ENCODE measurements at regions not wholly inside any gene's neighbourhood (a gene's known extent, or its start where the extent isn't known, plus 50 kb on each side); places are given as distances from the start of the nearest gene placed in this dataset.

DNA sequence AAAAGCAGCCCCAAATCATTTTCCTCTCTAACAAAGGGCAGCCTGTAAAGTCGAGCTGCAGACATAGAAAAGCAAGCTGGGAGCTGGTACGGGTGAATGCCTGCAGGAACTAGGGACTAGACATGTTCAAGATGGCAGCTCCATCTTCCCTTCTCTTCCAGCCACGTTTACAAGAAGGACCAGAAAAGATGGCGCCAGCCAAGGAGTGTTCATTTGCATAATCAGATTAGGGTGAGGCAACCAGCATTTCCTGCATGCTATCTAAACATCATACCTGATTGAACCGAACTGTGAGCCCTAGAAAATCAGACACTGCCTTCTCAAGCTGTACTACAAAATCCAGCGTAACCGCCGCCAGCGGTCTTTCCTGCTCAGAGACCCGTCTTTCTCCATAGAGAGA lies 896.8 kb downstream of the CDH11 start:
- H3K36me3 ChIP-seq, result no peaks in the 10 kb centered on the region
- no peaks in the 10 kb centered on the region for H3K4me1 ChIP-seq
- intact Hi-C loops (cut with DNase I), result no loop called here
- H3K27ac ChIP-seq, result no peak overlapping the region
- TF ChIP-seq, protein P1, sequence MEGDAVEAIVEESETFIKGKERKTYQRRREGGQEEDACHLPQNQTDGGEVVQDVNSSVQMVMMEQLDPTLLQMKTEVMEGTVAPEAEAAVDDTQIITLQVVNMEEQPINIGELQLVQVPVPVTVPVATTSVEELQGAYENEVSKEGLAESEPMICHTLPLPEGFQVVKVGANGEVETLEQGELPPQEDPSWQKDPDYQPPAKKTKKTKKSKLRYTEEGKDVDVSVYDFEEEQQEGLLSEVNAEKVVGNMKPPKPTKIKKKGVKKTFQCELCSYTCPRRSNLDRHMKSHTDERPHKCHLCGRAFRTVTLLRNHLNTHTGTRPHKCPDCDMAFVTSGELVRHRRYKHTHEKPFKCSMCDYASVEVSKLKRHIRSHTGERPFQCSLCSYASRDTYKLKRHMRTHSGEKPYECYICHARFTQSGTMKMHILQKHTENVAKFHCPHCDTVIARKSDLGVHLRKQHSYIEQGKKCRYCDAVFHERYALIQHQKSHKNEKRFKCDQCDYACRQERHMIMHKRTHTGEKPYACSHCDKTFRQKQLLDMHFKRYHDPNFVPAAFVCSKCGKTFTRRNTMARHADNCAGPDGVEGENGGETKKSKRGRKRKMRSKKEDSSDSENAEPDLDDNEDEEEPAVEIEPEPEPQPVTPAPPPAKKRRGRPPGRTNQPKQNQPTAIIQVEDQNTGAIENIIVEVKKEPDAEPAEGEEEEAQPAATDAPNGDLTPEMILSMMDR (IDR thresholded peaks at IDR 0.05), result no peak
- no peaks in the 10 kb centered on the region for H3K27me3 ChIP-seq
- no peak overlapping the region for H3K4me3 ChIP-seq
- DNase-seq (ENCODE audit: low spot score in 2 of 2), result no peak
- no peaks in the 10 kb centered on the region for H3K9me3 ChIP-seq

DNA sequence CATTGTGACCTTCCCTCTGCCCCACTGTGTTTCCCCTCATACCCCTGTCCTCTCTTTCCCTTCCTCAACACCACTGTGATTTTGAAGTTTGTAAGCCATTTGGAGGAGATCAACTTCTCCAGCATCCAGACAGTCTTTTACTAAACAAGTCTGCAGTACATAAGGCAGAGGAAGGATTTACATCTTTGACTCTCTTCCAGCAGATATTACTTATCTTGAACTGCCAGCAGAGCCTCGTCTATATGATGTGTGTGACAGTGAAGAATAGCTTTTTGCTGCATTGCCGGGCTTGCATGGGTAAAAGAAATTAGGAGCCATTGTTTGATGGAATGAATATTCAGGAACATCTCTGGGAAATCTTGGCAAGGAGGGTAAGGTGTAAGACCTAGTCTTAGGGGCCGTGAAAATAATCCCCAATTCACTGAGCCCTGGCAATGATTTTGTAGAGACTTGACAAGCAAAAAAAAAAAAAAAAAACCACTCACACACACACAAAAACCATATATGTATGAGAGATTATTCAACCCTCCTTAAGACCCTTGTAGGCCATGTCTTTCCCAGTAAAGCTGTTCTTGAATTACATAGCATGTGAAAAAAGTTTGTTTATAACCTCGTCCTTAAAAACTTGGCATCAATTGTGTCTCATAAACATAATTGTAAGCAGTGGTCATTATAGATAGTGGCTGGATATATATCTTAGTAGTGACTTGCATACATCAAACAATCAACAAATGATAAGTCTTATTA lies 903.9 kb downstream of the CDH11 start:
- H3K36me3 ChIP-seq, result no peaks in the 10 kb centered on the region
- H3K9me3 ChIP-seq, result no peaks in the 10 kb centered on the region
- no peak overlapping the region for H3K27ac ChIP-seq
- DNase-seq (ENCODE audit: low spot score in 2 of 2), result no peak
- no peaks in the 10 kb centered on the region for H3K27me3 ChIP-seq
- TF ChIP-seq, protein P1 (IDR thresholded peaks at IDR 0.05), result no peak
- intact Hi-C loops (cut with DNase I), result no loop called here
- H3K4me1 ChIP-seq, result no peaks in the 10 kb centered on the region
- no peak overlapping the region for H3K4me3 ChIP-seq

DNA sequence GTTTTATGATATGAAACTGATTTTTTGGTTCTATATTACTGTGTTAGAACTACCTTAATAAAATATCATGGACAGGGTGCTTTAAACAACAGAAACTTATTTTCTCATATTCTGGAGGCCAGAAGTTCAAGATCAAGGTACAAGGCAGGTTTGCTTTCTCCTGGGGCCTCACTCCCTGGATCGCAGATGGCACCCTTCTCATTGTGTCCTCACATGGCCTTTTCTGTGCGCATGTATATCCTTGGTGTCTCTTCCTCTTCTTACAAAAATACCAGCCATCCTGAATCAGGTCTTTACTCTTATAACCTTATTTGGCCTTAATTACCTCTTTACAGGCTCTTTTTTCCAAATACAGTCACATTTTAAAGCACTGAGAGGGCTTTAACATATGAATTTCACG lies 906.1 kb downstream of the CDH11 start:
- no peaks in the 10 kb centered on the region for H3K27me3 ChIP-seq
- H3K27ac ChIP-seq, result no peak overlapping the region
- no peak for DNase-seq (ENCODE audit: low spot score in 2 of 2)
- intact Hi-C loops (cut with DNase I), result no loop called here
- H3K9me3 ChIP-seq, result no peaks in the 10 kb centered on the region
- no peaks in the 10 kb centered on the region for H3K36me3 ChIP-seq
- no peaks in the 10 kb centered on the region for H3K4me1 ChIP-seq
- TF ChIP-seq, protein P1 (IDR thresholded peaks at IDR 0.05), result no peak
- no peak overlapping the region for H3K4me3 ChIP-seq

DNA sequence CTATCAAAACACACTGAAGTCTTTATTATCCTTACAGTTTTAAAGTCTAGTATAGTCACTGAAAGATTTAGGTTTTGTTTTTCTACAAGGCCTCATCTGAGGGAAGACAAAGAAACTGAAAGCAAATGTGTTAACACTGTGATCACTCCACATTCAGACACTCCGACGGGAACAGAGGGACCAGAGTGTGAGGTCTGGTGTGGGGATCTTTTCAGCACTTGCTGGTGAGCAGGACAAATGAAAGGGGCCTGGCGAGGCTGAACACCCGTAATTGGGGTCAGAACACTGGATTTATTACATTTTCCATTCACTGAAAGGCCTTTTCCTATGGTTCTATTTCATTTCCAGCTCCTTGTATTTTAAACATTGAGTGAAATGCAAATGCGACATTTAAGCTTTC lies 910.5 kb downstream of the CDH11 start:
- no peak for DNase-seq (ENCODE audit: low spot score in 2 of 2)
- TF ChIP-seq, protein P1 (IDR thresholded peaks at IDR 0.05), result no peak
- H3K27ac ChIP-seq, result no peak overlapping the region
- H3K36me3 ChIP-seq, result no peaks in the 10 kb centered on the region
- H3K4me1 ChIP-seq, result no peaks in the 10 kb centered on the region
- H3K4me3 ChIP-seq, result no peak overlapping the region
- H3K27me3 ChIP-seq, result no peaks in the 10 kb centered on the region
- intact Hi-C loops (cut with DNase I), result no loop called here
- no peaks in the 10 kb centered on the region for H3K9me3 ChIP-seq

DNA sequence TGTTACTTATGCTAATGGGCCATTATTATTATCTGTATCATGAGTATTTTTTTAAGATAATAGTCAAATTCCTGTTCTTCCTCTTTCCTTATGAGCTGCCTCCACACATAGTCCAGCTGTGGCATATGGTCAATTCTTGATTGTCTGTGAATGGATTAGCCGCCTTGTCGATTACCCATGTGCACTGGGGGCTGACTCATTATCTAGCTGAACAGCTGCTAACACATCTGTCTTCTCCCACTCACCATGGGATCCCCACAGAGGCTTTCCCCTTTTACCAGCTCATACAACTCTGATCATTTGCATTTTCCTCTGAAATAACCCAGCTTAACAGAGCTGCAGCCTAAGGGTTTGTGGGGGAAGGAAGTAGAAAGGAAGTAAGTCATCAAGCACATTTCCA lies 915.0 kb downstream of the CDH11 start:
- TF ChIP-seq, protein P1 (IDR thresholded peaks at IDR 0.05), result no peak
- no peak overlapping the region for H3K27ac ChIP-seq
- H3K4me1 ChIP-seq, result no peaks in the 10 kb centered on the region
- H3K27me3 ChIP-seq, result no peaks in the 10 kb centered on the region
- intact Hi-C loops (cut with DNase I), result no loop called here
- H3K9me3 ChIP-seq, result no peaks in the 10 kb centered on the region
- H3K36me3 ChIP-seq, result no peaks in the 10 kb centered on the region
- no peak overlapping the region for H3K4me3 ChIP-seq
- DNase-seq (ENCODE audit: low spot score in 2 of 2), result no peak

DNA sequence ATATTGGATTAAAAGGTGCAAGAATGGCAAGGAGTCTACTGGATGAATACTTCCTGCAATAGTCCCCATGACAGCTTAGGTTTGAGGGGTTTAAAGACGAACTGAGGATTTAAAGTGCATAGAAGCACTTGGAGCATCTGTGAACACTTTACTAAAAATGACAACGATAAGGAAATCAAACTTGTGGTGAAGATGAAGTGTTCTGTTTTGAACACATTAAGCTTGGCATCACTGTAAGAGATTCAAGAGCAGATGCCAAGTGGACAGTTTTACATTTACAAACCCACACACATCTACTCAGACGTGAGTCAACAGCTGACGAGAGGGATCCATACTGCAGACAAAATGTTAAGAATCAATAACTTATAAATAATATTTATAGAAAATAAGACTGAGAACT lies 918.7 kb downstream of the CDH11 start:
- Histone ChIP-seq H3K27me3 (no peaks in the 10 kb centered on the region), H3K36me3 (no peaks in the 10 kb centered on the region), H3K9me3 (no peaks in the 10 kb centered on the region), H3K27ac (no peak overlapping the region), H3K4me3 (no peak overlapping the region), H3K4me1 (no peaks in the 10 kb centered on the region)
- DNase-seq (ENCODE audit: low spot score in 2 of 2), result no peak
- TF ChIP-seq, protein P1 (IDR thresholded peaks at IDR 0.05), result no peak
- intact Hi-C loops (cut with DNase I), result no loop called here

Measured in ascending aorta (tissue), 2 donors.